ENCODE measurements at regions not wholly inside any gene's neighbourhood (a gene's known extent, or its start where the extent isn't known, plus 50 kb on each side); places are given as distances from the start of the nearest gene placed in this dataset.

- DNase-seq, result no peak
- H3F3A ChIP-seq (ENCODE audit: insufficient read depth, low read length), result peaks cover 6% of the 10 kb centered on the region
- no peaks in the 10 kb centered on the region for H3K79me2 ChIP-seq (ENCODE audit: low read length)
- H3K9me3 ChIP-seq (replicated peaks; ENCODE audit: insufficient read depth, low read length), result no peaks in the 10 kb centered on the region
- no peak overlapping the region for H3K9ac ChIP-seq (ENCODE audit: low read length)
- H3K4me2 ChIP-seq (ENCODE audit: low read depth, low read length), result no peak overlapping the region
- TF ChIP-seq EZH2phosphoT487 (IDR thresholded peaks at IDR 0.05; ENCODE audit: low read length) (no peak), CTCF (IDR thresholded peaks at IDR 0.05; ENCODE audit: low read length) (no peak), EZH2 (optimal IDR thresholded peaks at IDR 0.05; ENCODE audit: low read depth, low read length) (no peak)
- H4K20me1 ChIP-seq (ENCODE audit: insufficient read depth, low read length), result no peaks in the 10 kb centered on the region
- peaks cover 28% of the 10 kb centered on the region for H3K27me3 ChIP-seq (replicated peaks; ENCODE audit: insufficient read depth, low read length)
- H3K36me3 ChIP-seq (replicated peaks; ENCODE audit: insufficient read depth, low read length), result no peaks in the 10 kb centered on the region
- peaks cover 6% of the 10 kb centered on the region; the same call in 1 of the 2 replicates for H3K4me1 ChIP-seq (ENCODE audit: low read length)
- H3K4me3 ChIP-seq (ENCODE audit: low read length), result no peak overlapping the region
- H3K27ac ChIP-seq (ENCODE audit: low read length), result no peak overlapping the region
- no peak overlapping the region for H2AFZ ChIP-seq (ENCODE audit: low read length)
- no peaks in the 10 kb centered on the region for H3K9me2 ChIP-seq (replicated peaks; ENCODE audit: insufficient read depth, low read length)
These were observed 75.4 kb downstream of the MRPL36 start for GRCh38 chr5:1723957-1724821.

- Histone ChIP-seq H3K4me1 (ENCODE audit: low read length) (peaks cover 6% of the 10 kb centered on the region; the same call in 1 of the 2 replicates), H3K9me2 (replicated peaks; ENCODE audit: insufficient read depth, low read length) (no peaks in the 10 kb centered on the region), H3K79me2 (ENCODE audit: low read length) (no peaks in the 10 kb centered on the region), H3K36me3 (replicated peaks; ENCODE audit: insufficient read depth, low read length) (no peaks in the 10 kb centered on the region), H3K27ac (ENCODE audit: low read length) (no peak overlapping the region), H2AFZ (ENCODE audit: low read length) (no peak overlapping the region), H3K27me3 (replicated peaks; ENCODE audit: insufficient read depth, low read length) (peaks cover 29% of the 10 kb centered on the region), H3K4me3 (ENCODE audit: low read length) (no peak overlapping the region), H4K20me1 (ENCODE audit: insufficient read depth, low read length) (no peaks in the 10 kb centered on the region), H3K4me2 (ENCODE audit: low read depth, low read length) (no peak overlapping the region), H3K9ac (ENCODE audit: low read length) (no peak overlapping the region), H3F3A (ENCODE audit: insufficient read depth, low read length) (peaks cover 6% of the 10 kb centered on the region), H3K9me3 (replicated peaks; ENCODE audit: insufficient read depth, low read length) (no peaks in the 10 kb centered on the region)
- TF ChIP-seq CTCF (IDR thresholded peaks at IDR 0.05; ENCODE audit: low read length), result no peak
- TF ChIP-seq EZH2 (optimal IDR thresholded peaks at IDR 0.05; ENCODE audit: low read depth, low read length), result no peak
- TF ChIP-seq EZH2phosphoT487 (IDR thresholded peaks at IDR 0.05; ENCODE audit: low read length), result no peak
- DNase-seq, result no peak
These were observed 76.2 kb downstream of the MRPL36 start for GRCh38 chr5:1723476-1723875.

GRCh38 chr5:1722877-1723276 is 76.8 kb downstream of the MRPL36 start:
- Histone ChIP-seq H3K4me3 (ENCODE audit: low read length) (no peak overlapping the region), H3F3A (ENCODE audit: insufficient read depth, low read length) (peaks cover 1% of the 10 kb centered on the region), H3K27me3 (replicated peaks; ENCODE audit: insufficient read depth, low read length) (peaks cover 31% of the 10 kb centered on the region), H2AFZ (ENCODE audit: low read length) (no peak overlapping the region), H3K36me3 (replicated peaks; ENCODE audit: insufficient read depth, low read length) (no peaks in the 10 kb centered on the region), H3K9me2 (replicated peaks; ENCODE audit: insufficient read depth, low read length) (no peaks in the 10 kb centered on the region), H3K27ac (ENCODE audit: low read length) (no peak overlapping the region), H3K4me2 (ENCODE audit: low read depth, low read length) (no peak overlapping the region), H4K20me1 (ENCODE audit: insufficient read depth, low read length) (no peaks in the 10 kb centered on the region), H3K9me3 (replicated peaks; ENCODE audit: insufficient read depth, low read length) (no peaks in the 10 kb centered on the region), H3K9ac (ENCODE audit: low read length) (no peak overlapping the region), H3K79me2 (ENCODE audit: low read length) (no peaks in the 10 kb centered on the region), H3K4me1 (ENCODE audit: low read length) (peaks cover under 1% of the 10 kb centered on the region; the same call in 1 of the 2 replicates)
- TF ChIP-seq CTCF (IDR thresholded peaks at IDR 0.05; ENCODE audit: low read length) (no peak), EZH2phosphoT487 (IDR thresholded peaks at IDR 0.05; ENCODE audit: low read length) (no peak)
- no peak for DNase-seq
